Right renal pelvis (tissue), 4 donors: ENCODE measurements at regions not wholly inside any gene's neighbourhood (a gene's known extent, or its start where the extent isn't known, plus 50 kb on each side); places are given as distances from the start of the nearest gene placed in this dataset.

Experiments
- DNase-seq, 4 donors: peaks; one replicate each; pipeline ENCODE4 v3.0.0-alpha.2; 2013; ENCODE audit warnings: low read depth in 4 of 4, low spot score in 3 of 4, missing footprints in 1 of 4

DNA sequence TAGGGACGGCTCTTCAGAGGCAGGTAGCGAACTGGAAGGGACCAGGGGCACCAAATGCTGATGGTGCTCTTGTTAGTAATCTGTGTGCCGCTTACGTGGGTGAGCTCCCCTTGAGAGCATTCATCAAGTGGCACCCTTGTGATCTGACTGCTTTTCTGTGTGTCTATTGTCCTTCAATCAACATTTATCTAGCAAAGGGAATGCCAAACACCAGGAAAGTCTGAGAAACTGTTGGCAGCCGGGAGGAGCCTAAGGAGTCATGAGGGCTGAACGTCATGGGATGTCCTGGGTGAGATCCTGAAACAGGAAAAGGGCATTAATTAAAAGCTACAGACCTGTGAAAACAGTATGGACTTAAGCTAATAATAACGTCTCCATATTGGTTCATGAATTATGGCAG lies 733.1 kb downstream of the TYW1 start:
- DNase-seq: no peak

DNA sequence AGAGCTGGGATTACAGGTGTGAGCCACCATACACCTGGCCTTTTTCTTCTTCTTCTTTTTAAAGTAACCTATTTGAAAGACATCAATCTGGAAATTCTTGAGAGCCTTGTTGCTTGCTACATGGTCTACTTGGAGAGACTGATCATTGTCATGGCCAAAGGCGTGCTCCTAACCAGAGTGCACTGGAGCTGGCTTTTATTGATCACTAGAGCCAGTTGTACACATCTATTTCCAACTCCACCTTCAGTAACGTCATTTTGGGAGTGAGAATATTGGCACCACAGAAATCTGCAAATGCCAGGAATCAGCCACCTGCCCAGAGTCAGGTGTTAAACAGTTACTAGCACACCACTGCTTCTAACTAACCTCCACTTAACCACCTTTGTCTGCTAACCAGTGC lies 735.1 kb downstream of the TYW1 start:
- no peak for DNase-seq

DNA sequence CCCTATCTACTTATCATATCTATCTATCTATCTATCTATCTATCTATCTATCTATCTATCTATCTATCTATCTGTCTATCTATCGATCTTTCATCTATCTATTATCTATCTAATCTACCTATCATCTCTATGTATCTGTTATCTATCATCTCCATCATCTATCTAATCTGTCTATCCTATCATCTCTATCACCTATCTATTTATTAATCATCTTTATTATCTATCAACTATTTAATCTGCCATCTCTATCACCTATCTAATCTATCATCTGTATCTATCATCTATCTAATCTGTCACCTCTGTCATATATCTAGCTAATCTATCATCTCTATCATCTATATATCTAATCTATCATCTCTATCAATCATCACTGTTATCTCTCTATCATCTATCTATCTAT lies 736.3 kb downstream of the TYW1 start:
- no peak for DNase-seq

DNA sequence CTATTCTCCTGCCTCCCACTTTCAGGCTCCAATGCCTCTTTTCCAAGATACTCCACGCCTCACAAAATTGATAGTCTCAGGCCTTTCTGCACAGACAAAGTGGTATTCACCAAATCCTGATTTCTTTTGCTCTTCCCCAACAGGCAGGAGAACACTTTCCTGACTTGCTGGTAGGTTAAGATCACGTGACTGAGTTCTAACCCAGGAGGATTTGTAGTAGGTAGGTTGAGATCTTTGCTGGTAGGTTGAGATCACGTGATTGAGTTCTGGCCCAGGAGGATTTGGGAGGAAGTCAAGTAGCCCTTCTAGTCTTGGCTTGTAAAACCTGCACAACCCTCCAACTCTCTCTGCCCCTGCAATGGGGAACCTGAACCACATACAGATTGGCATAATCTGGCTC lies 741.5 kb downstream of the TYW1 start:
- no peak for DNase-seq

DNA sequence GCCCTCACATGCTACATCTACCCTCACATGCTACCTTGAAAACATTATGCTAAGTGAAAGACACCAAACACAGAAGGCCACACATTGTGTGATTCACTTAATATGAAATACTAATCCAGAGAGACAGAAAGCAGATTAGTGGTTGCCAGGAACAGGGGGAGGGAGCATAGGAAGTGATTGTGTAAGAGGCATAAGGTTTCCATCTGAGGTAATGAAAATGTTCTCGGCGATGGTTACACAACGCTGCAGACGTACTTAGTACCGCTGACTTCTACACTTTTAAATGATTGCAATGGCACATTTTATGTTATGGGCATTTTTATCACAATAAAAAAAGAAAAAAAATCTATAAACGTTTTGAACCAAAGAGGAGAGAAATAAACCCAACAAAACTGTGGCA lies 742.3 kb downstream of the TYW1 start:
- DNase-seq: no peak

DNA sequence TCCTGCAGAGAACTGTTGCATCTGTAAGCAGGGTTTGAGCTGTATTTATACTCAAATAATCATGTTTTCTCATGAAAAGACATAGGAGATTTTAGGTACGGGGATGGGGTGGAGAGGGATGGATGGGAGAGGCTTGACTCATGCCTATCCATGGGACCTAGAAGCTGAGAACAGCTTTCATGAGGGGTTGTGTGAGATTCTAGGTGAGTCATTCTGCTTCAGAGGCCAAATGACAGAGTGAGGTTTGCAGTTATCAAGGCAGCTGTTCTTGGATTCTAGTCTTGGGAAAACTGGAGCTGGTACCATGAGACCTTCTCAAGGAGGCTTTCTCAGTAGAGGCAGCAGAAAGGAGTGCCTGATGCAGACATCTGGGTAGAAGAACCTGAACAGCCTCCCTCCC lies 746.9 kb downstream of the TYW1 start:
- no peak for DNase-seq

DNA sequence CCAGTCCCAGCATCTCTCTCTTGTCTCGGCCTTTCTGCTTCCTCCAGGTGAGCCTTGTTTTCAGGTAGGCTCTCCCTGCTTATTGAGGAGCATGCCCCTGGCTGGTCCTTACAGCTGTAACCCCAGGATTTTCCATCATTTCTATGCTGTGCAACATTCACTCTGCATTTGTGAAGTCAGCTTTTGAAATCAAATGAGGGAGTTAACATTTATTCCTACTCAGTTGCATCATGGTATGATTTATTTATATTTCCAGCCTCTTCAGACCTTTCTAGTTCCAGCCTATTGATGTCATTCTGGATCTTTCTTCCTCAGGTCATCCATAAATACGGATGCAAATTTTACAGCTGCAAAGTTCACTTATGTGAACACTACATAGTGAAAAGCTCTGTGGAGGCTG lies 755.6 kb downstream of the TYW1 start:
- DNase-seq: no peak

DNA sequence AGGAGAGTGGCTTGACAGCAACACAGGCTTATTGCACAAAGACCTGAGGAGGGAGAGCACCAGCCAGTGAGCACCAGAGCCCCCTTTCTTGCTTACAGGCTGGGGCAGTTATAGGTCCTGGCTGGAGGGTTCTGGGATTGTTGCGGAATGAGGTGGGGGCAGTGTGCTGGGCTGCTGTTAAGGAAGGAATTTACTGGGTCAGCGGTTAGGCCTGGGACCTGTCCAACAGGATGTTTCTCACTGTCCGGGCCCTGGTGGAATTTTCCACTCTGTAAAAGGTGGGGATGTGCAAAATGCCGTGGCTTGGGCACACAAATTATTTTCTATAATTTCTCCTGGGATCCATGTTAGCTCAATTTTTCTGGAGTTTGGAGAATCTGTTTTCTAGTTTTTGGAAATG lies 757.3 kb downstream of the TYW1 start:
- DNase-seq: no peak

DNA sequence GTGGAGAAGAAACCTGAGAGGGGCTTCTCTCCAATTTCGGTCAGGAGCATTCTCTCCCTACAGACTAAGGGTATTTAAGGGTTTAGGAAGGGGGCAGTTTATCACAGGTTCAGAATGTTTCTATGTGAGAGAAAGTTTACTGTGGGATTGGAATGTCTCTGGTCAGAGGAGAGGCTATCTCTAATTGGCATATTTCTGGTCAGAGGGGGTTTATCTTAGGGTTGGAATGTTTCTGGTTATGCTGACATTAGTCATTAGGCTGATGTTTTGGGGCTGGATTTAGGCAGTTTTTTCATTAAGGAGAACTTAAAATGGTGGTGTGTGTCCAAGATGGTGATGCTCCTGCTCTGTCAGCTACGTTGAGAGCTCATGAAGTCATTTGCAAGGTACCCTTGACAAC lies 758.0 kb downstream of the TYW1 start:
- DNase-seq: no peak

DNA sequence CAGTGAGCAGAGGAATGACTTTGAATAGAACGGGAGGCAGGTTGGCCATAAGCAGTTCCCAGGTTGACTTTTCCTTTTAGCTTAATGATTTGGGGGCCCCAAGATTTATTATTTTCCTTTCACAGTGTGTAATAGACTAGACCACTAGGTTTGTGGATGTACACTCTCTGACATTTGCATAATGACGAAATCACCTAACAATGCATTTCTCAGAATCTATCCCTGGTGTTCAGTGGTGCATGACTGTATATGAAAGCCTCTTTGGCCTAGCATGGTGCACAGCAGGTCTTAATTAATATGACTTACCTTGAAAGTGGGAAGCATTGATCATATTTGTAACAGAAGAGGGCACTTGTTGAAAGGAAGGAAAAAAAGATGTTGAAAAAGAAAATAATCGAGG lies 761.9 kb downstream of the TYW1 start:
- no peak for DNase-seq

DNA sequence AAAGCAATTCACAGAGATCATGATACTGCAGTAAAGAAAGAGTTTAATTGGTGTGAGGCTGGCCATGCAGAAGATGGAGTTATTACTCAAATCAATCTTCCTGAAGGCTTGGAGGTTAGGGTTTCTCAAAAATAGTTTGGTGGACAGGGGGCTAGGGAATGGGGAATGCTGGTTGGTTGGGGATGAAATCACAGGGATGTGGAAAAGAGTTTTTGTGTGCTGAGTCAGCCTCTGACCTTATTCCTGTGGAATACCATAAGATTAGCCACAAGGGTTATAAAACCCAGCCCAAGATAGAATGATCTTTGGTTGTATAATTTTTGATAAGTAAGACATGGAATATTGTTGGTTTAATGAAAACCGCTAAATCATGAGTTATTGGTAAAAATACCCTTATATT lies 764.3 kb downstream of the TYW1 start:
- DNase-seq: no peak

DNA sequence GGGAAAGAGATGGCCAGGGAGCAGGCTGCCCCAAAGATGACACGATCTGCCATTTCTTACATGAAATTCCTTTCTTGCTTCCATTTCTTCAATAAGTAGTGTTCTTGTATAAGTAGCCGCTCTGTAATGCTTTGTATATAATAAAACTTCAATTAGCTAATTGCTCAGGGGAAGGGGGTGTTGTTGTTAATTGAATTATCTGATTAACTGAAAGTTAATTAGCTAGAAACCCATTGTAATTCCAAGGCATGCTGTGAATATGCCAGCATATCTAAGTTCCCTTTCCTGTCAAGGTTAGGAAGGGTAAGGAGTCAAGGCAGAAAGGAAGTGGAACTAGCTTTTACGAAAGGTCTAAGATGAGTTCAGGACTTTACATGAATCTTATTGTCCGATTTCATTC lies 765.9 kb downstream of the TYW1 start:
- DNase-seq: no peak

DNA sequence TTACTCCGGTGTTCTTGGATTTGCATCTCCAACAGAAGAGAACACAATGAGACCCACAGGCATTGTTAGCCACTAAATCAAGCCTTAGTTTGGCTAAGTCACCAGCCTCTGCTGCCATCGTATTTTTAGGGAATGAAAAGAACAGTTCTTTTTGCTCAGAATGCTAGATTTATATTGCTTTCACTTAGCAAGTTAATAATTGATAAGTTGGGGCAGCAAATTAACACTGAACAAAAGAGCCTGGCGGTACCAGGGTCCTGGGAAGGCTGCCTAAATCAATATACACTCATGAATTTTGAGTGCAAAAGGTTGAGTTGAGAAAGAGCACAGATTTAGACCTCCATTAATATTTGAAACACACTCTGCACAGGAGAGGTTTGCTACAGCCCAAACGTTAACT lies 767.7 kb downstream of the TYW1 start:
- no peak for DNase-seq

DNA sequence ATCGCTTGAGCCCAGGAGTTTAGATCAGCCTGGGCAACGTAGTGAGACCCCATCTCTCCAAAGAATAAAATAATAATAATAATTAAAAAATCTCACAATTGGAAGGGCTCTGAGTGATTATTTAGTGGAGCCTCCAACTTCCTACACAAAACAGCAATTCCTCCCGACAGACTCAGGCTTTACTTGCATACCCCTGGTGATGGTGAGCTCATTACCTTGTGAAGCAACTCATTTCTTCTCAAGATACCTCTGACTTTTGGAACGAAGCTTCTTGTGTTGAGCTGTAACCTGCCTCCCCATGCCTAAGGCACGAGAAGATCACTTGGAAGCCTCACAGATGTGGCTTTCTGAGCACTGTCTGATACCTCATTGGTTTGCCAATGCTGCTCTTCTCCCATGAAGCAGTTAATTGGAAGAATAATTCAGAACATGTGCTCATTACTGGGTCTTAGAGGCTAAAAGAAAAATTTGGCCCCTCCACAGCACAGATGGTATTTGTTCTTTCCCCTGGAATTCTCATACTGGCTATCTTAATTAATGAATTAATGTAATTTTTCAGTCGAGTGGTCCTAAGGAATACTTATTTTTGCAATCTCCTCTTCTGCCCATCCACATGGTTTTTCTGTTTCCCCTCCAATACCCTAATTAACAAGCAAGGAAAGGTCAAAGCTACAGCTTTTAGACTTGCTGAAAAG lies 769.0 kb downstream of the TYW1 start:
- no peak for DNase-seq

DNA sequence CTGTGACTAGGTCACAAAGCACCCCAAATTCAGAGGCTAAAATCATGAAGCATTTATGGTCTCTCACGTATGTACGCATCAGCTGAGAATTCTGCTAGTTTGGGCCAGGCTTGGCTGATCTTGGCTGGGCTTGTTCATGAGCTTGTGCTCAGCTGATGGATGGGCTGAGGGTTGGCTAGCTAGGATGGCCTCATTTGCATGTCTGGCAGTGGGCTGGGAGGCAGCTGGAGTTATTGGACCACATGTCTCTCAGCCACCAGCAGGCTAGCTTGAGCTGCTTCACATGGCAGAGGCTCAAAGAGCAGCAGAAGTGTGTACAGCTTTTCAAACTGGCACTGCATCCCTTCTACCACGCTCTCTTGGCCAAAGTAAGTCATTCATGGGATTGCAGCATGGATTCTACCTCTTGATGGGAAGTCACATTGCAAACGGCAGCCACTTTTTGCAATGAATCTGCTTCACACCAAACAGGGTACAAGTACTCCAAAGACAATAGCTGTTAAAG lies 770.3 kb downstream of the TYW1 start:
- DNase-seq: no peak

DNA sequence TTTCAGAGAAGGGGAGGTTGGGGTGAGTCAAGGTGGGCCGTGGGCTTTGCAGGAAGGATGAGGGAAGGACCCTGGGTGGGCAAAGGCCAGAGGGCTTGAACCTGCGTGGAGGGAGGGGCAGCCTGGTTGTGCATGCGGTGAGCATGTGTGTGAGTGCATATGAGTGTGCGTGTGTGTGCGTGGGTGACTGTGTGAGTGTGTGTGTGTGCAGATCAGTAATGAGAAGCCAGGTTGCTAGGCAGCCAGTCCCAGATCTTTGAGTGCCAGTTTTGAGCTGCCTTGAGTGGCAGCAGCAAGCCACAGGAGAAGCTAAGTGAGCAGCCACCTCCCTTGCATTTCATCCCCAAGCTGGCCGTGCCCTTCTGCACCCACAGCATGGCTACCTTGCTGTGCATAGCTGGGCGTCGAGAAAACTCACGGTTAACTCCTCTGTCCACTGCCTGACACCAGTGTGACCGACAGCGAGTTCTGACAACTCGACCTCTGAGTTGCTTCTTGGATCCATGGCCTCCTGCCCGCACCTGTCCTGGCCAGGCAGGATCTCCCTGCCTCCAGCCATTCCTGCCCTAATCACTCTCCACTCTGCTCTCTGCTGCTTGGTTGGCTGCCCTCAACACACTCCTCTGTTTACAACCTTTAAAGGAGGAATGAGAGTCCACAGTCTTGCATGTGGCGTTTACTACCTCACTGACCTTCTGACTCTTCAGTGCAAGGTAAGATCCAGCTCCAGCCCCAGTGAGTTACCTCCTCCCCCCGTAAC lies 775.4 kb downstream of the TYW1 start:
- DNase-seq: no peak

DNA sequence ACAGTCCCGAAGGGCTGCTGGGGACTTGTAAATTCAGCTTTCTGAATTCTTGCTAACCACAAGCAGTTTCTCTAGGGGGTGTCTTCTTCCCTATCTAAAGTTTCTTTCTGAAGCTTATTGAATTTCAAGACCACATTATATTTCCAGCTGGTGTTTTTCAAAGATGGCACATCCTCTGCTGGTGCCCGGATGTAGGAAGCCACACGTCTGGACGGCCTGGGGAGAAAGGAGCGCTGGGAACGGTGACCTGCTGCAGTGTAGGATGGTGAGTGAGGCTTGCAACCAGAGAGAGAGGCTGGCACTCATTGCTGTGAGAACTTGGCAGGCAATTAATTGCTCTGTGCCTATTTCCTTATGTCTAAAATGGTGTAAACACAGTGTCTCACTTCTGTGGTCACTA lies 776.4 kb downstream of the TYW1 start:
- DNase-seq: no peak

DNA sequence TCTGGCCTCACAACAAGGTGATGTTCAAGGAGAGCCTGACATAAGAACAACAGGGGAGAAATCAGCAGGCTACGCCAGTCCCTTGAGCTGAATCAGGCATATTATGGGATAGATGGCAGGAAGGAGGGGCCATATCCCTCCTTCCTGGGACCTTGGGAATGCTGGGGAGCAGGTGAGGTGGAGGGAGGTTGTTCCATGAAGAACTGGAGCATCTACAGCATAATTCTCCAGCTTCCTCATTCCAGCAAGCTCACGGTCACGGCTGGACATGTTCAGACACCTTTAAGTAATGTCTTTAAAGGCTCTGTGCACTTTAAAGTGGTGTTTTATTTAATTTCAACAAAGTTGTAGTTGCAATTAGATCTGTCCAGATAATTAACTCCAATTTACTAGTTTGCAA lies 780.5 kb downstream of the TYW1 start:
- DNase-seq: no peak

DNA sequence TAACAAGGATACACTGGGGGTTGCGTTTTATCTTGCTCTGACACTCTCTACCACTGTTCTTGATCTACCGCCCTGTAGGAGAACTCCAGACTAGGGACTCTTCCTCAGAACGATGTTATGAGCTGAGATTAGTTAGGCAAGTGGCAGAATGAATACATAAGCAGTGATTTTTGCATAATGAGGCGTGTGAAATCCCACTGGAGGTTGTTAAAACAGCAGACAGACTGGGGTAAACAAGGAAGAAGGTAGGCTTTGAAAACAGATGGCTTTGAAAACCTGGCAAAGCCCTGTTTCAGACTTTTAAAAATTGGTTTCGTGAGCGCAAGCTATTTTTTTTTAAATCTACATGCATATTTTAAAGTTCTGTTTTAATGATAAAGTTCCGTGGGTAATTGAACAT lies 785.2 kb downstream of the TYW1 start:
- DNase-seq: no peak

DNA sequence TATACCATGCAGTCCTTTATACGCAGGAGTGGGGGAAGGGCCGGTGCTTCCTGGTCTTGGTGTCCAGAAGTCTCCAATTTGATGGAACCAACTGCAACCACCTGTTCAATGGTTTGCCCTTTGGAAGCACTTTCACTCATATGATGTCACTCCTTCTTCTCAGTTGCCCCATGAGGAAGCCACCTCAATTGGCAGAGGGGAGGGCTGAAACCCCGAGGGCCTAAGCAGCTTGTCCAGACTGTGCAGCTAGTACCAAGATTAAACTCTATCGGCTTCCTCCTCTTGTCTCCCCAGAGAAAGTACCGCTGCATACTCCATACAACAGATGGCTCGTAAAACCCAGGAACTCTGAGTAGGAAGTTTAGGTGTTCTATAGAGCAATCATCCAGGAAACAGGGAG lies 789.4 kb downstream of the TYW1 start:
- DNase-seq: no peak

DNA sequence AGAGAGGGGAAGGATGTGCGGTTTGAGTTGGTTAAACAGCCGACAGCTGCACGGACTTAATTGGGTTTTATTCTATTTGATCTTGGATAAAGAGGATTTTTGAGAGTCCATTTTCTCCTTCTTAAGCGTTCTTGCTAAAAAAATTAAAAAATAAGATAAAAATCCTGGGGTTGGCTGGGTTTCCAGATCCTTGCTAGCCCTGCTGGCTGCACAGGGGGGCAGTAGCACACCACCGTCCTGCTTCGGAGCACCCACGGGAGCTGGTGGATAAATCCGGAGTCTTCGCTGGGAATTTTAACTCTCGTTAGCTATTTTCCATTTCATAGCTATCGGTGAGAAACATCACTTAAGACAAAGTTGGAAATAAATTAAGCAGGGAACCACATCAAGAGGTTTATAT lies 792.0 kb downstream of the TYW1 start:
- DNase-seq: no peak

DNA sequence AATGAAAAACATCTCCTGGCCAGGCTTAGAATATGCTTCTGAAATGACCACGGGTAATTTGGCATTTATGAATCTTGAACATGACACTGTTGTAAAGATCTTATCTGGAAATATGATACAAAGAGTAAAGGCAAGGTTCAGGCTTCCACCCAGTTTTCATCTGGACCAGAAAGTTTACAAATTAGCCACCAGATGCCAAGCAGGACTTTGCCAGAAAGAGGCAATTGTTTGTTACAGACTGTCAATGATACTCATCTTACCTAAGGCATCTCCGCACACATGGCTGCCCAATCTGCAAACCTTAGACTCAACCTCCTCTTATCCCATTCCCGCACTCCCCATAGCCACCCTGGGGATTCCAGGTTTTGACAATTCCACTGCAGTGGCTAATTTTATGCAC lies 795.3 kb downstream of the TYW1 start:
- DNase-seq: no peak
